ENCODE measurements at regions not wholly inside any gene's neighbourhood (a gene's known extent, or its start where the extent isn't known, plus 50 kb on each side); places are given as distances from the start of the nearest gene placed in this dataset.

- Histone ChIP-seq H3K4me2 (ENCODE audit: insufficient read depth, low read length) (no peak overlapping the region), H3K27ac (ENCODE audit: extremely low read depth, low read depth, low read length) (no peak overlapping the region), H4K20me1 (replicated peaks; ENCODE audit: control insufficient read depth, insufficient read depth, low read length) (no peaks in the 10 kb centered on the region), H2AFZ (ENCODE audit: low read depth, low read length) (no peak overlapping the region), H3K9me3 (replicated peaks; ENCODE audit: control insufficient read depth, insufficient read depth, low read depth, low read length) (no peaks in the 10 kb centered on the region), H3K9ac (ENCODE audit: insufficient read depth in 1 of 2, low read depth in 2 of 2, low read length in 2 of 2) (no peak overlapping the region), H3K36me3 (ENCODE audit: control insufficient read depth, insufficient read depth, low read length) (no peaks in the 10 kb centered on the region), H3K79me2 (ENCODE audit: control insufficient read depth, insufficient read depth, low read length) (no peaks in the 10 kb centered on the region), H3K9me1 (ENCODE audit: control insufficient read depth, insufficient read depth, low read length) (no peaks in the 10 kb centered on the region), H3K4me3 (no peak overlapping the region), H3K4me1 (replicated peaks in 1 of 2; ENCODE audit: control insufficient read depth in 2 of 2, insufficient read depth in 2 of 2, low read length in 2 of 2) (no peaks in the 10 kb centered on the region), H3K27me3 (ENCODE audit: control insufficient read depth in 2 of 2, insufficient read depth in 2 of 2, low read length in 2 of 2) (peaks cover 0 to 16% of the 10 kb centered on the region in 2 experiments; a peak in 1 of 5 replicates)
- FAIRE-seq: no peak
- no peak for ATAC-seq
- no TSS peak for BruUV-seq (replicated peaks)
- DNase-seq (ENCODE audit: extremely low read depth in 1 of 4, low spot score in 3 of 4): no peak
- intact Hi-C loops (cut with micrococcal nuclease) (no loop called here), in situ Hi-C loops (cut with MboI) (no loop called here)
- CTCF ChIA-PET (ENCODE audit: low intra/inter-chr PET ratio): no interaction called here
- TF ChIP-seq ZNF449 (CRISPR knock-in tag; IDR thresholded peaks at IDR 0.05) (no peak), ESRRA (IDR thresholded peaks at IDR 0.05; ENCODE audit: borderline replicate concordance, low read depth) (no peak), ZNF175 (CRISPR knock-in tag; IDR thresholded peaks at IDR 0.05; ENCODE audit: low read depth) (no peak), FOXK2 (conservative IDR thresholded peaks at IDR 0.05 in 1 of 2, IDR thresholded peaks at IDR 0.05 in 1 of 2; ENCODE audit: low read depth in 2 of 2) (no peak), RBM34 (IDR thresholded peaks at IDR 0.05; ENCODE audit: borderline replicate concordance, insufficient read depth, low read length) (no peak), ELF4 (CRISPR knock-in tag; IDR thresholded peaks at IDR 0.05) (no peak), E2F3 (CRISPR knock-in tag; IDR thresholded peaks at IDR 0.05) (no peak)
- POLR2A ChIA-PET: interaction anchor here (0.7 kb wide), 1 partner anchor 861 kb away, joined by 3 read pairs; no protein-coding TSS in a partner anchor
- 0% methylated on average over 3 of the region's 3 CpGs for WGBS (ENCODE audit: insufficient coverage, low coverage, missing lambda C conversion rate)
These were observed 95.6 kb upstream of the RAB3GAP2 start for GRCh38 chr1:220367833-220368232.

All from K562 (cell line).